ENCODE measurements at regions not wholly inside any gene's neighbourhood (a gene's known extent, or its start where the extent isn't known, plus 50 kb on each side); places are given as distances from the start of the nearest gene placed in this dataset.
"Not testable (repeated sequence)": the region's sequence is repeated elsewhere in the genome, so short reads cannot be mapped to it uniquely, and the experiment has no call there.

- DNase-seq: no peak
Measured at GRCh38 chr11:41519696-41520095, 60.2 kb upstream of the LRRC4C start.

DNA sequence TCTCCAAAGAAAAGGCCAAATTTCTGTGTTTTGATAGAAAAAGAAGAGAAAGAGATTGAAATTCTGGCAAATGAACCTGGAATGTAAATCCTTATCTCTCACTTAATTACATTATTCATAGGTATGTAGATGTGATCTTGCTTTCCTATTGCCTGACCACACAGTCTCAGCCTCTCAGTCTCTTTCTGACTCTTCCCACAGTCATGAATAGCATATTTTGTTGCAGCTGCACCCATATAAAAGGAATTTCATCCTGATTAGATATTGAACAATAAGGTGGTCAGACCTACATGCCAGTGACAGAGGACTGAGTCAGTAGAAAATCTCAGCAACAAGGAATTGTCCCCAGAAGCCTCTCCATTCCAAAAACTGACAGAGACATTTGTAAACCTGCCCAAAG, 62.9 kb upstream of the LRRC4C start:
- DNase-seq: no peak

DNA sequence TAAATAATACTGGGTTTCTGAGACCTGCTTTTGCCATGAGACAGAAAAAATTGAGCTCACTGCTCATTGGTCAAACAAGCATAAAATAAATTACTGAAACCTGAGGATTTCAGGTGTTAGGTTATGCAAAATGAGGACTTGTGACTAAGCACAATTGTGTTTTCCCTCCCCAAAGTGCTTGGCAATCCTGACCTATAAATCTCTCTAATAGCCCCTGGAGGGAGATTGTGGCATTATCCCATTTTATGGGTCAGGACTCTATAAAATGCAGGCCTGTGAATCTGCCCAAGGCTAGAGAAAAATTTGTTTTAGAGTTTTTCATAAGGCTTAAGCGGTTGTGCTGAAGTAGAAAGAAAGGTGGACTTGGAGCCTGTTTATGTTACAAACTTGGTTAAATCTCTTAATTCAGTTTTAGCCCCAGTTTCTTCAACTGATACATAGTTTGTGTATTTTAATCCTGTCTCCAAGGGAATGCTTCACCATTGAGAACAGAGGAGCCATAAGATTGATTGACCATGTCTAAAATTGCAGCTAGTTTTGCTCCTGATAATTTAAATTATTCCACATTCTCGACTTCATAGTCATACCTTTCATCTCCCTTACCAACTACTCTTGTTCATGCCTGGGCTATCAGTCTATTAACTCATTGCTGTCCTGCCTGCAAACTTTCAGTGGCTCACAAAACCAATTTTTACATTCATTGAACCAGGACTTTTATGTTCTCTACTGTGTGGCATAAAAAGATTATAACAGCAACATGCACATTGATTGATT, 63.6 kb upstream of the LRRC4C start:
- no peak for DNase-seq

DNA sequence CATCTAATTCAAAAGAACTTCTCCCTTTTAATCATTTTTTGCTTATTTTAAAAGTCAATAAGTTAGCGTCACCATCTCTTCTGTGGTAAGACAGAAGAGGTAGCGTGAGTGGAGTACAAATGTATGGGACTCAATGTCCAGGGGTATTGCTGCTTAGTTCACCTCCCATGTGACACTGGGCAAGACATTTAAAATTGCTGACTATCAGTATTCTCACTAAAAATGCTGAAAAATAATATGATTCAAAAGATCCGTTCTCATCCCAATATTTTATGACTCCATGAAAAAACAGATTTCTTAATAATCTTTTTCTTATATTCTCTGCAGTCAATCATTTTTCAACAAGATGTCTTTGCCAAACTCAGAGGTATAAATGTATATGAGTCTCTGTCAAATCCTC, 68.1 kb upstream of the LRRC4C start:
- DNase-seq: no peak

GRCh38 chr11:41532413-41532812, 73.0 kb upstream of the LRRC4C start:
- no peak for DNase-seq

GRCh38 chr11:41533761-41534160, 74.3 kb upstream of the LRRC4C start:
- no peak for DNase-seq

GRCh38 chr11:41534391-41534790, 74.9 kb upstream of the LRRC4C start:
- DNase-seq: no peak

DNA sequence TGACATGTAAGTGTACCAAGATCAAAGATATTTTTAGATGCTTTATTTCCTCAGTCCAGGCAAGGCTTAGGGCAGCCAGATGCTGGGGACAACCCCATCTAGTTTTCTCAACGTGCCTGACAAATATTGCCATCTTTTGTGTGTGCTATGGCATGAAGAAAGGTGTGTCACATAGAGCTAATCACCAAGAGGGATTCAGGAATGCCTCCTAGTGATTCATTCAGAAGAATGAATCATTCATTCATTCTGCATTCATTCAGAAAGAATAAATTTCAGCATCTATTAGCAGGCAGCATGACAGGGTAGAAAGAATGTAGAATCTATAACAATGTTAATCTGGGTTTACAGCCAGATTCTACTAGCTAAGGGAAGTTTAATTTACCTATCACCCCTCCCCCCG, 75.4 kb upstream of the LRRC4C start:
- DNase-seq: no peak

DNA sequence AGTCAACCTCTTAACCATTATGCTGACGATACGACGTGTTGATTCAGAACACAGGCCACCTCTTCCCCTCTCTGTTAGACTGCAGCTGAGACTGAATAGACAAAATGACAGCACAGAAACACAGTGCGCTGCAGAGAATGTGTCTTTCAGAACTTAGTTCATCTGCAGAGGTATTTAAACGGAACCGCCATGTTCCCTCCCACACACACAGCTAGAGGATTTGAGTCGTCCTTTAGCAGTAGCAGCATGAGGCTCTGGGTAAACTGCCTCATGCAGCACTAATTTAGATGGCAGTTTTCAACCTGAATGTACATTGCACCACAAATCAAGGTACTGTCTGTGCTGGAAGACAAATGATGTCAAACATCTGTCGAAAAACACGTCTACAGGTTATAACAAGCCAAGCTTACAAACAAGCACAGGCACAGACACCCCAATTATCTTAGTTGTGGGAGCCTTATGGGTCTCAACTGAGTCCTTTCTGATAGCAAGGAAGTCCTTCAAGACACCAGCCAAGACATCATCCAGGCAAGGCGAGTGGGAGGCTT, 76.6 kb upstream of the LRRC4C start:
- DNase-seq: no peak

GRCh38 chr11:41544902-41545301, 85.5 kb upstream of the LRRC4C start:
- not testable (repeated sequence) for DNase-seq

DNA sequence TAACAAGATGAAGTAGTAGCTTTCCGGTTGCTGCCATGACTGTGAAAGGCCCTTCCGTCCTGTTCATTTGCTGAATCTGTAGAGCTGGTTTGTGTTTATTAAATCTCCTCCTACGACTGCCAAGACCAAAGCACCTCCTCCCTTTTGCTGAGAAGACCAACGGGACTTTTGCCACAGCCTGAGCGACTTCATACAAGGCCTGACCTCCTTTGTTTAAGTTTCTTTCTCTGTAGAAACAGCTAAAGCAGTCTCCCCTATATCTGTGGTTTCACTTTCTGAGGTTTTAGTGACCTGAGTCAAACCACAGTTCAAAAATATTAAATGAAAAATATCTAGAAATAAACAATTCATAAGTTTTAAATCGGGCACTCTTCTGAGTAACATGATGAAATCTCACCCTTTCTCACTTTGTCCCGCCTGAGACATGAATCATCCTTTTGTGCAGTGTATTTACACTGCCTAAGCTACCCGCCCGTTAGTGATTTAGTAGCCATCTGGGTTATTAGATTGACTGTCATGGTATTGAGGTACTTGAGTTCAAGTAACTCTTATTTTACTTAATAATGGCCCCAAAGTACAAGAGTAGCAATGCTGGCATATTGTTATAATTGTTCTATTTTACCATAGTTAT, 119.1 kb upstream of the LRRC4C start:
- no peak for DNase-seq

DNA sequence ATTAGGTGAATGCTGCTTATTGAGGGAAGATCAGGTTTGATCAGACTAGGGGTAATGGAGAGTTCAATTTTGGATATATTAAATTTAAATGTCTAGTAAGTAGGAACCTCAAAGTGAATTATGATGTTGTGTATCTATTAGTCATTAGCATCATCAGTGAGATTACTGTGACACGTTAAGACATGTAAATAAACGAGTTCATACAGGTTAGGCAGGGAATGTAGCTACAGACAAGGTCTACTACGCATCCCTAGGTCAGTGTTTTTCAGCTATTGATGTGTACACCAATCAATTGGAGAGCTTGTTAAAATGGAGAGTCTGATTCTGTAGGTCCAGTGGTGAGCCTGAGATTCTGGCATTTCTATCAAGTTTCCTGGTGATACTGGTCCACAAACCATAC, 120.1 kb upstream of the LRRC4C start:
- no peak for DNase-seq

DNA sequence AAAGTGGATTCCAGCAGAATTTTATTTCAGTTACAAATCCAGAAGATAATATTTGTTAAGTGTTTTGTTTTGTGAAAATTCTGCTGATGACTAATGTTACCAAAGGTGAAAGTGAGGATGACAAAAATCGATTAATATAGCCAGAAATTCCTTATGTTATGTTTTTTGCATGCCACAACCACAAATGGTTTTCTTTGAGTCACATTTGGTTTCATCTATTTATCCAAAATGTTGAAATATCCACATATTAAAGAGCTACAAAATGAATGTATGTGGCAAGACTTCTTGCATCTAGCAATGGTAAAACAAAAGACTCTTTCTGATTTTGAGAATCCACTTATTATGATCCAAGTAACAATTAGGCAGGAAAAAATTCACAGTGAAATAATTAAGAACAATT, 150.1 kb upstream of the LRRC4C start:
- DNase-seq: no peak

GRCh38 chr11:41612415-41612814, 153.0 kb upstream of the LRRC4C start:
- DNase-seq: no peak

DNA sequence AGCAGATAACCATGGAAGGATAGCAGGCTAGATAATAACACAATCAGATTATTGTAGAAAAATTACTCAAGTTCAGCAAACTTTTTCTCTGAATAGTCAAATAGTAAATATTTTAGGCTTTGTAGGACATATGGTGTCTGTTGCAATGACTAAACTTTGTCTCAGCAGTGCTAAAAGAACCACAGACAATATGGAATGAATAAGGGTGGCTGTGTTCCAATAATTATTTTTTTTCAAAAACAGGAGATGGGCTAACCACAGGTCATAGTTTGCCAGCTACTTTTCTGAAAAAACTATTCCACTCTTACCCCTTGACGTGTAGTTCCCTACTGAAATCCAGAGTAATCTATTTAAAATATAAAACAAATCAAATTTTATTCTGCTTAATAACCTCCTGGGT, 153.9 kb upstream of the LRRC4C start:
- DNase-seq: no peak

GRCh38 chr11:41622707-41623359, 163.4 kb upstream of the LRRC4C start:
- no peak for DNase-seq

- no peak for DNase-seq
Measured at GRCh38 chr11:41659985-41660384, 200.5 kb upstream of the LRRC4C start.

- no peak for DNase-seq
Measured at GRCh38 chr11:41660585-41660984, 201.1 kb upstream of the LRRC4C start.

GRCh38 chr11:41665441-41666360, 206.2 kb upstream of the LRRC4C start:
- DNase-seq: no peak

GRCh38 chr11:41666951-41667653, 207.7 kb upstream of the LRRC4C start:
- DNase-seq: no peak

- no peak for DNase-seq
Measured at GRCh38 chr11:41675205-41675604, 215.8 kb upstream of the LRRC4C start.

DNA sequence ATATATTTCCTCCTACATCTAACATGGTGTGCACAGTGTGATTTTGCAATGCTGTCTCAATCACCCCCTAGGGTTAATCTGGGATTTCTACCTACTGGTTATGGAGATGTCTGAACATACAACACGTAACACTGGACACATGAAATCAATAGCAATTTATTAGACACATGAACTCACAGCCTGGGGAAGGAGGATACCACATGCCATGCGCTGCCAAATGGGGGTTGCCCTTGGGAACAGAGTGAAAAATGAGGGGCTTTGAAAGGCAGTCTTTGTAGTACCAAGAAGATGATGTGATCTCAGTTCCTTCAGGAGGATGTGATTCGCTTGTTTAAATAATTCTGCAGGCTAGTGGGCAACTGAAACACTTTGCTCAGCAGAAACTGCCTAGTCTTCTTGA, 253.6 kb upstream of the LRRC4C start:
- no peak for DNase-seq

All from activated CD4-positive, alpha-beta T cell treated with anti-CD3 and anti-CD28 coated beads for 48 hours (primary cell).